GM19452 (cell line): ENCODE measurements at regions not wholly inside any gene's neighbourhood (a gene's known extent, or its start where the extent isn't known, plus 50 kb on each side); places are given as distances from the start of the nearest gene placed in this dataset.

Source experiments
- ATAC-seq: cut with Tn5 transposase; IDR thresholded peaks from one replicate; pipeline ENCODE4 v1.9.1; 2021; ENCODE audit not compliant: unreplicated experiment

DNA sequence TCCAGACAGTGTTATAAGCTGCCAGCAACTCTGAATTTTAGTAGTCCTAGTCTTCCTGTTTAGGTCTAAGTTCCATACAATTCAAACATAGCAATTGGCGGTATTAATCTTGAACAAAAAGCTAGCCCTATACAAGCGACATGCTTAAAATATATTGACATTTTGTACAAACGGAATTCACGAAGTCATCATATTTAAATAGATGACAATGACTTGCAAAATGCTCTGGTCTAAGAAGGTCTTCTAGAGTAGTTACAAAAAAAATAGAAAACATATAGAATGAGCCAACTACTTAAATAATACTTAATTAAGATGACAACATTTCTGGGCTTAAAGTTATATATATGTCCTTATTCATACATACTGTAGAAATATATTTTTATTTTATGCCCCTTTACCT is 446.6 kb downstream of the ANKRD7 start:
- no peak for ATAC-seq

DNA sequence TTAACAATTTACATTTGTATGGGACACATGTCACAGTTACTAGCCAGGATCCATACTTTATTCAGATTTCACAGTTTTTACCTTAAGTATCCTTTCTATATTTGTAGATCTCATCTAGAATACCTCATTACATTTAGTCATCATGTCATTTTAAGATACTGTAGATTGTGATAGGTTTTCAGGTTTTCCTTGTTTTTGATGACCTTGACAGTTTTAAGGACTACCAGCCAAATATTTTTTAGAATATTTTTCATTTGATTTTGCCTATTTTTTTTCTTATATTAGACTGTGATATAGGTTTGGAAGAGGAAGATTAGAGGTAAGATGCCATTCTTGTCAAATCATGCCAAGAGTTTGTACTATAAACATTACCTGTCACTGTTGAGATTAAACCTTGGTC is 460.3 kb downstream of the ANKRD7 start:
- ATAC-seq: no peak

DNA sequence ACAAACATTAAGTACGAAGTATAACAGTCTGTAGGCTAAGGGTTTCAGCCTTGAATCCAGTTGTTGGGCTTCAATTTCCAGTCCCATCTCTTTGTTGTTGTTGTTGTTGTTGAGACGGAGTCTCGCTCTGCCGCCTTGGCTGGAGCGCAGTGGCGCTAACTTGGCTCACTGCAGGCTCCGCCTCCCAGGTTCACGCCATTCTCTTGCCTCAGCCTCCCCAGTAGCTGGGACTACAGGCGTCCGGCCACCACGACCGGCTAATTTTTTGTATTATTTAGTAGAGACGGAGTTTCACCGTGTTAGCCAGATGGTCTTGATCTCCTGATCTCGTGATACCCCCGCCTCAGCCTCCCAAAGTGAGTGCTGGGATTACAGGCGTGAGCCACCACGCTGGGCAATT is 464.9 kb downstream of the ANKRD7 start:
- ATAC-seq: no peak

DNA sequence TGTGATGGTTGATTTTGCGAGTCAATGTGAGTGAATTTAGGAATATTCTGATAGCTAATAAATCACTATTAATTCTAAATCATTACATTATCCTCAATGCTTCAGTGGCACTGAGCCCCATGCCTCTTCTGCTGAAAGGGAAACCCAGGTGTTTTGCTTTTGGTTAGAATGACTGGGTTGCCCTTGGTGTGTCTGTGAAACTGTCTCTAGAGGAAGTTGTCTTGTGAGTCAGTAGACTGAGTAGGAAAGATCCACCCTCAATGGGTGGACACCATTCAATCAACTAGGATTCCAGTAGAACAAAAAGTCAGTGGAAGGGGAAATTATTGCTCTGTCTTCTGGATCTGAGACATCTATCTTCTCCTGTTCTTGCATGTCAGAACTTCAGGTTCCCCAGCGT is 472.4 kb downstream of the ANKRD7 start:
- ATAC-seq: no peak

DNA sequence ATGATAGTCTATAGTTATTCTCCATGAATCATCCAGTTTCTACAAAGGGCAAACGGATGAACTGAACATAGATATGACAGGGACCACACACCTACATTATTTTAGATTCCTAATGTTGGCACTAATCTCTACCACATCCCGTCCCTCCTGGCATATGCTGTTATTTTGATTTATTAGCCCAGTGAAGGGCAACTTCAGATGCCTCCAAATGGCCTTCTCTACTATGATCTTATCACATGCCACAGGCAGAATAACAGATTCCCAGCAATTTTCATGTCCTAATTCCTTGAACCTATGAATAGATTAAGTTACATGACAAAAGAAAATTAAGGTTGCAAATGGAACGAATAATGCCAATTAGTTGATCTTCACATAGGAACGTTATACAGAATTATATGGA is 474.7 kb downstream of the ANKRD7 start:
- ATAC-seq: no peak

DNA sequence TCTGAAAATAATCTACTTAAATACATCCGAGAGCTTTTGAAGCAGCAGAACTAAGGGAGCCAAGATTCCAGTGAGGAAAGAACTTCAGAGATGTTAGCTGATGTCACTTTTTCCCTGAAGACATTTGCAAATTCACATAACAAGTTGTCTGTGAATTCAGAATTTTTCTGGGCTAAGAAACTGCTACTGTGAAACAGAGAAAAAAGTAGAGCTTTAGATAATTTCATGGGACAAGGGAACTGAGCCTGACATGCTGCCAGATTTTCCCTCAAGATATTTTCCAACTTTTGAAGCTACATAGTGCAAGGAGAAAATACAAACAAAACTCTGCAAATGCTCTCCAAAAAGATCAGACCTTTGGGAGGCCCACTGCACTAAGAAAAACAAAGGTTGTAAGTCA is 484.2 kb downstream of the ANKRD7 start:
- ATAC-seq: no peak

DNA sequence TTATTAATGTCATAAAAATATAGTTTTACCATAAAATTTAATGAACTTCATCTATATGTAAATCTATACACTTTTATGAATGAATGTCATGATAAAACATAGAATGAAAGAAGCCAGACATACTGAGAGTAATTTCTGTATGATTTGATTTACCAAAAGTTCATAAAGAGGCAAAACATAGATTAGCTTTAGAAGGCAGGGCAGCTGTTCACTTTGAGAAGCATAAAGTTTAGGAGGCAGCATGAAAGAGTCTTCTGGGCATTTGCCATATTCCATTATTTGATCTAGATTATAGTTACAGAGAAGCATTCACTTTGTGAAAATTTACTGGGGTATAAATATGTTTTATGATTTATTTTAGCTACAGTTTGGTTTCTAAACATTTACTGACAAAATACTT is 487.2 kb downstream of the ANKRD7 start:
- ATAC-seq: no peak

DNA sequence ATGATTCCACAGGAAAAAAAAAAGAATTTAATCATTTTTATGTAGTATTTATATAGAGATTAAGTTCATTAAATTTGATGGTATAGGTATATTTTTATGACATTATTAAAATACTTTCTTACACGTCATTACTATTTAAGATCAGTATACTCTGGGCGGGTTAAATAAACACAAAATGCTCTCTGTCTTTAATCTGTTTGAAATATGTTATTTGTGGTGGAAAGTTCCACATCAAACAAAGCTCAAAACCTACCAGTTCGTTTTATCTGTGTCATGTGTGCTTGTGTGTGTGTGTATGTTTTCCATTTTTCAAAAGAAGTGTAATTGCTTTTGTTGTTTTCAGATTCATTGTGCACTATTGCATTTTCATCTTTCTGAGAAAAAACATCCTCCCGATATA is 488.5 kb downstream of the ANKRD7 start:
- no peak for ATAC-seq

DNA sequence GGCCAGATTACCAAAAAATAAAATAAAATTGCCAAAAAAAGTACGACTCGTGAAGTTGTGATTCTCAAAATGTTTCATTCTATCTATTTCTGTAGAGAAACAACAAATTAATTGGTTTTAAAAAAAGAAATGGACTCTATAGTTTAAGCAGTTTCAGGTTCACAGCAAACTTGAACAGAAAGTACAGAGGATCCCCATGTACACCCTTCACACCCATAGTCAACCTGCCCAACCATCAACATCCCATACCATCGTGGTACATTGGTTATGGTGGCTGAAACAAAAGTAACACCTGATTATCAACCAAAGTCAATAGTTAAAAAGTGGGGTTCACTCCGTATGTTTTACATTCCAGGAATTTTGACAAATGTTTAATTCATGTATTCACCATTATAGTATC is 496.1 kb downstream of the ANKRD7 start:
- no peak for ATAC-seq

DNA sequence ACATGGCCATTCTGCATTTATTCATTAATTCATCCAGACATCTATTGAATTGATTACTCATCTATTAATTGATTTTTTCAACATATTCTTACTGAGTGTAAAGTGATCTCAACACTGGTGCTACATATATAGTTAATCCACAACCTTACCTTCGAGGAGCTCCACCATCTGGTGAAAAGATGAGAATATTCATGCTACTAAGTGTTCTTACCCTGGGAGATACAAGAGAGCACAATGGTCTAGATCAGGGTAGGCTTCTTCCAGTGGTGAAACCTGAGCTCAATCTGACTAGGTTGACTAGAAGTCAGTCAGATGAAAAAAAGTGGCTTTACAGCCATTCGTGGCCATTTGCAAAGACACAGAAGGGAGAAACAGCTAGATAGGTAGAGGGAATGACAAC is 507.4 kb downstream of the ANKRD7 start:
- ATAC-seq: no peak

DNA sequence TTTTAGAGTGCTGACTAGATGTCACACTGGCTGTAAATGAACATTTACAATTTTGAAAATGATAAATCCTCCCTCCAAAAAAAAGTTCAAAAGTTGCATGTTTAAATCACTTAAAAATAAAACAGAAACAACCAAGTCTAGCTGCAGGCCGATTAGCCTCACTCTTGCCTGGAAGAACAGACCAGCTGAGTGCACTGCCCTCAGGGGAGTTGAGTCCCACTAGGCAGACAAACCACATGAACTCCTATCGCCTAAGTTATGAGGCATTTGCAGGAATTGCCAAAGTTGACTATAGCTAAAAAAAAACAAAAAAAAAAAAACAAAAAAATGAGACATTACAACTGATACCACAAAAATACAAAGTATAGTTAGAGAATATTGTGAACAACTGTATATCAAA is 510.0 kb downstream of the ANKRD7 start:
- ATAC-seq: no peak

DNA sequence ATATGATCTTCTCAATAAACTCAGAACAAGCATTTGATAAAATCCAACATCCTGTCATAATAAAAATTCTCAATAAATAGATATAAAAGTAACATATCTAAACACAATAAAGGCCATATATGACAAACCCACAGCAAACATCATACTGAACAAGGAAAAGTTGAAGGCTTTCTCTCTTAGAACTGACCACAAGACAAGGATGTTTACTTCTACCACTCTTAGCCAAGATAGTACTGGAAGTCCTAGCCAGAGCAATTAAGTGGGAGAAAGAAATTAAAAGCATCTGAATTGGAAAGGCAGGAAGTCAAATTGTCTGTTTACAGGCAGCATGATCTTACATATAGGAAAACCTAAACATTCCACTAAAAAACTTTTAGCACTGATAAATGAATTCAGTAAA is 510.9 kb downstream of the ANKRD7 start:
- no peak for ATAC-seq

DNA sequence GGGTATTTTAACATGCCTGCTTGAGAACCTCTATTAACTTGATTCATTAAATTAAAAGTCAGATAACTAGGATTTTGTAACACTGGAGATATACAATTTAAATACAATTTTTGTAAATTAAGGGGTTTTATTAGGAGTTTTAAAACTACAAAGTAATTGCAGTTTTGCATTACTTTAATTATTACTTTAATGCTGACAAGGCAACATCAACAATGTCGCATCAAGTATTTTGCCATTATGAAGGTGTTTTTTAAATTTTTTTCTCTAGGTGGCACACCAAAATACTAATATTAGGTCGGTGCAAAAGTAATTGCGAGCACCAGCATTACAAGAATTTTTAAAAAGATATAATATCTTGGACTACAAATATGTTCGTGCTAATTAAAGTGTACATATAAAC is 513.4 kb downstream of the ANKRD7 start:
- ATAC-seq: no peak

DNA sequence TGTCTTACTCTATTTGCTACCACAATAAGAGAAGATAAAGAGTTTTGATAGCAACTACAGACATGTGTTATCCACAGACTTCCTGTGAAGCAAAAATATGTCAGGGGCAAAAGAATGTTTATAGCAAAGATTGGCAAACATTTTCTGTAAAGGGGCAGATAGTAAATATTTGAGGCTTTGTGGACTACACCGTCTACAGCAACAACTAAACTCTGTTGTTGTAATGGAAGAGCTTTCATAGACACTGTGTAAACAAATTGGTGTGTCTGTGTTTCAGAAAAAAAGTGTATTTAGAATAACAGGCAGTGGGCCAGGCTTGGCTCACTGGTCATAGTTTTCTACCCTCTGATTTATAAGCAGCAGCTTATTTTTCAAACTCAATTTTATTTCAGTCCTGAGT is 521.4 kb downstream of the ANKRD7 start:
- ATAC-seq: no peak

DNA sequence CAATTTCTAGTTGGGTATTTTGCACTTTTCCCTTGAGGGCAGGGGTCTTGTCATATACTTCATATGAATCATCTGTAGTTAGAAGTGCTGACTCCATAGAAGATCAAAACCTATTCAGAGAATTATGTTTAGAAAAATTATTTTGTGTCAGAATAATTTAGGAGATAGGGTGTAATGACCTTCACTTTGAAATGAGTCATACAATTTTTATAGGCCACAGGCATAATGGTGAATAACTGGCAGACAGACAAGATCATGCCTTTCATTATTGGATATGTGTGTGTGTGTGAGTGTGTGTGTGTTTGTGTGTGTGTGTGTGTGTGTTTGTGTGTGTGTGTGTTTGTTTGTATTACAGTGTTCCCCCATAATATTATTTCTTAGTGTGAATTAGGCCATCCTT is 523.0 kb downstream of the ANKRD7 start:
- ATAC-seq: no peak

DNA sequence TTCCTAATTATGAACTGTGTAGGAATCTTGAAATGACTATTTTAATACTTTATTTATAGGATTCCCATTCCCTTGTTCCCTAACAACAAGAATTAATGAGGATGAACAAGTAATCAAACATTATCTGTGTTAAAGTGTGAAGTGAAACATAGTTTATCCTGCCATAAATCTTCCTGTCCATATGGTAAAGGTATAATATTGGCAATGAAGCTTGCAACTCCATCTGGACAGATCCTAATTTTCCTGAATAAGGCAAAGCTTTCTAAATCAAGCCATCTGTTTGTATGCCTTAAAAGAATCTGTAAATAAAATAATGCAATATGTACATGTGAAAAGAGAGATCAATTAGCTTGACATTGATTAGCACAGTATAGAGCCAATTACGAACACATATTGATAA is 529.0 kb downstream of the ANKRD7 start:
- no peak for ATAC-seq

DNA sequence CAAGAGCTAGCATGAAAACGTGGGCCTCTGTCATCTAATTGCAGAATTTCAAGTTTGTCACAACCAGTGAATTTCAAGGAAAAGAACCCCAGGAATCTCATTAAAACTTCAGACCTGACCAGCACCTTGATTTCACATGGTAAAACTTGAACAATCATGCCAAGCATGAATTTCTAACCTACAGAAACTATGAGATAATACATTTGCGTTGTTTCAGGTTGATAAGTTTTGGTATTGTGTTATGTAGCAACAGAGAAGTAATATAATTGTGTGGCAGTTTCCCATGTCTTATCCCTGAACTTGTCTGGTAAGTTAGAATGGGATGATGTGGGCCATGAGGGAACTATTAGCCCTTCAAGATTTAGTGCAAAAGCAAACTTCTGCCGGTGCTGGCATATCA is 530.1 kb downstream of the ANKRD7 start:
- ATAC-seq: no peak

DNA sequence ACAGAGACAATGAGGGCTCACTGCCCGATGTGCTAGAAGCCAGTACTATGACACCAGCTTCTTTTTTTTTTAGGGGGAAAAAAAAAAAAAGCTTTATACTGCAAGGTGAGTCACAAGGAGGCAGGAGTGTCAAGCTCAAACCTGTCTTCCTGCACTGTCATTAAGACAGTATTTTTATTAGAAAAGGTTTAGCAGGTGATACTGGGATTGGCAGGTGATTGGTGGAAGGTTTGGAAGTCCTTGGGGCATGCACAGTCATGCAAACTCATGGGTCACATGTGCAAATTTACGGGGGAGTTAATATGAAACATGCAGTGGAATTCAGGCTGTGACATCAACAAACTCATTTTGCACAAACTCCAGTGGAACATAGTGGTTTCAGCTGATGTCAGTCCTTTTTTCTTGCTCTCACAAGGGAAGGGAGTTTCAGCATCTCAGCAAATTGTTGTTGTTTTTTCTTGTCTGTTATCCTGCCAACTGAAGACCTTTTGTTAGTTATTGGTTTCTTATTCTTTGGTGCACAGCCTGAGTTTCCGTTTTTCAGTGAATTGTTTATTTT is 530.6 kb downstream of the ANKRD7 start:
- no peak for ATAC-seq

DNA sequence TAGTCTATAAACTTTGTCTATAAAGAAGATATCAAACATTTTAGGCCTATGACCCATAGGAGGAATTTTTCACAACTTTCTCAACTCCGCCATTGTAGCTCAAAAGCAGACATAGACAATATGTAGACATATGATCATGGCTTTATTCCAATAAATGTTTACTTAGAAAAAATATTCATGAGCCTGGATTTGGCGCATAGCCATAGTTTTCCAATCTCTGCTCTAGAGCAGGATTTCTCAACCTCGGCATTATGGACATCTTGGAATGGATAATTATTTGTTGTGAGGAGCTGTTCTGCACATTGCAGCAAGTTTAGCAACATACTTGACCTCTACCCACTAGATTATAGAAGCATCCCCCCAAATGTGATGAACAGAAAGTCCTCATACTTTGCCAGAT is 532.6 kb downstream of the ANKRD7 start:
- no peak for ATAC-seq

DNA sequence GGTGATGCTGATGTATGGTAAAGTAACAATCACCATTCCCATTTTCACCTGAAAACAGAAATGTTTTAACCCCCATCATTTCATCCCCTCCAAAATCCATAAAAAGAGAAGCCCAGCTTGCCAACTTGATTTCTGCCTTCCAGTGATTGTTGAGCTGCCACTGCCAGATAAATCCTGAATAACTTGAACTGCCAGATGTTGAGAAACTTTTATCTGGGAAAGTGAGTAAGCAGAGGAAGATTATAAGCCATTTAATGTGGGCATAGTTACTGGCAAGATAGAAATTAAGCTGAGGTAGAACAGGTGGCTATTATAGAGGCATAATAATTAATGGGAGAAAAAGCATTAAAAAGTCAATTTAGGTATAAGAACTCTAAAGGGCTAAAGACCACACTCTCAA is 534.1 kb downstream of the ANKRD7 start:
- ATAC-seq: no peak

DNA sequence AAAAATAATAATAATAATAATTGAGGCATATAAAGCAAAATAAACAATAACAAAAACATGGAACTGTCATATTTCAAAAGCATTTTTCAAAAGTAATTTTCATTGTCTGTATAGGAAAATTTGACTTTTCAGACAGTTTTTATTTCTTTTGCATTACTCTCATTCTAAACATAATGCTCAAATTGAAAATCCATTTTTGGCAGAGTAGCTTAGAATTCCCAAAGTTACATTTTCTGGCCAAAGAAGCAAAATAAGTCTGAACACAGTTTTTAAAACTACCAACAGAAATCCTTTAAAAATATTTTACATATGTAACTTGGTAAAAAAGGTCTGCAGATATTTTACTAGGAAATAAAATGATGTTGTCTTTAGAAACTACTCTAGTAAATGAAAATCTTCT is 535.4 kb downstream of the ANKRD7 start:
- no peak for ATAC-seq

DNA sequence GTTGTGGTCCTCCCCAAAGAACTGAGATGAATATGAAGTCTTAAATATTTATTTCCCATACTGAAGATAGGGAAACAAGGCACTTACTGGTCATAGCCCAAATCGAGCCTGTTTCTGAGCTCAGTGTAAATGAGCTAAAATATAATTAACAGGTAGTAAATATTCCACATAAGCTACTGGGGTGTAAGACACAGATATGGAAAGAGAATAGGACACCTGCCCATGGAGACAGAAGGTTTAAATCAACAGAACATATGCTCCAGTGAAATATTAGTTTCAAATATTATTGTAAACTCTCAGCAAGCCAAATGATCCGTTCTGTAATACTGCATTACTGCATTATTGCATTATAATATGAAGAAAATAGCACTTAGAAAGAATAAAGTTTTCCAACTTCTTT is 537.9 kb downstream of the ANKRD7 start:
- ATAC-seq: no peak

DNA sequence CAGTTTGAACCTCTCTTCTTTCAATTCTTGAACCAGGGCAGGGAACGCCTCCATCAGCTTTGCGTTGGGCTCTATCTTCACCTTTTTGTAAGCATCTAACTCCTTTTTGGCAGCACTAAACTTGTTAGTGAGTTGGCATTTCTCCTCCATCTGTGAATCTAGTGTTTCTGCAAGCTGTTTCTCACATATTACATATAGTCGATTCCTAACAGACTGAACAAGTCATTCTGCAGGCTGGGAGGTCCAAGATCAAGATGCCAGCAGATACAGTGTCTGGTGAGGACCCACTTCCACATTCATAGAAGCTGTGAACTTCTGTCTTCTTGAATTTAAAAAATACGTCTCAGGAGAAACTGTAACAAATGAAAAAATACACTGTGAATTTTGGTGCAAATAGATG is 539.7 kb downstream of the ANKRD7 start:
- ATAC-seq: no peak

DNA sequence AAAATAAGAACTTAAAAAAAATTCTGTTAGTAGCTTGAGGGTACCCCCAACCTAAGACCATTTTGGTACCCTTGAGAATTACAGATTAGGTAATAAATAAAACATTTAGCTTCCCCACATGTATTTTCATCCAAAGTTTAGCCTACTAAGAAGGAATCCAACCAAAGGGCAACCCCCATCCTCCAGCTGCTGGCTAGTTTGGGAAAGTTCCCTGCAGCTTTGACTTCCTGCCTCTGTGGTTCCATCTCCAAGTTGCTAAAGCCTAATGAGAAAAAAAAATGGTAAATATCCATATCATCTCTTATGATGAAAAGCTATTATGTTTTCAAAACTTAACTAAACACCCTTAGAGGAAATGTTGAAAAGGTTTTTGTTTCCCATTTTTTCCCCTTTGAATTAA is 547.2 kb downstream of the ANKRD7 start:
- ATAC-seq: no peak
